OCI-LY1 (cell line): ENCODE measurements at regions not wholly inside any gene's neighbourhood (a gene's known extent, or its start where the extent isn't known, plus 50 kb on each side); places are given as distances from the start of the nearest gene placed in this dataset.

Experiments
- CTCF ChIP-seq: fragments of 200-600 bp; sonication (generic), shearing (Covaris generic); IDR thresholded peaks from 2 replicates; pipeline ENCODE4 v1.5.1; 2017; ENCODE audit warnings: mild to moderate bottlenecking, antibody characterized with exemption, low read length, moderate library complexity, mixed read lengths
- EZH2 ChIP-seq: fragments of 200-600 bp; sonication (generic), shearing (Covaris generic); IDR thresholded peaks from 2 replicates; pipeline ENCODE4 v1.8.0; 2017; ENCODE audit warnings: borderline replicate concordance, mixed run types, mild to moderate bottlenecking, antibody characterized with exemption, low read length, moderate library complexity, mixed read lengths

GRCh38 chr6:88232753-88233152 lies 66.6 kb upstream of the CNR1 start:
- no peak for TF ChIP-seq EZH2
- no peak for TF ChIP-seq CTCF
